Adrenal gland (tissue), 9 donors: ENCODE measurements at regions not wholly inside any gene's neighbourhood (a gene's known extent, or its start where the extent isn't known, plus 50 kb on each side); places are given as distances from the start of the nearest gene placed in this dataset.

ENCODE experiments used
- DNase-seq, 7 donors: peaks; one replicate each; pipeline ENCODE4 v3.0.0-alpha.2; 2019 to 2020
- H3K27ac ChIP-seq, 5 donors: fragments of 200-600 bp; sonication (generic) in 4 of 5; 1 replicate in 3 of 5; 2 replicates in 2 of 5; pipeline versions ENCODE4 v1.5.1 to v1.8.0; 2016 to 2020; ENCODE audit warnings: mild to moderate bottlenecking in 1 of 5
- H3K27me3 ChIP-seq: fragments of 200-600 bp; 2 replicates; pipeline ENCODE4 v1.8.0; 2021
- H3K36me3 ChIP-seq, 2 donors: fragments of 200-600 bp; replicated peaks in 1 of 2; 1 replicate in 1 of 2; 2 replicates in 1 of 2; pipeline versions ENCODE4 v1.5.1 to v1.8.0; 2018 to 2022
- H3K4me1 ChIP-seq, 2 donors: fragments of 200-600 bp; replicated peaks in 1 of 2; 1 replicate in 1 of 2; 2 replicates in 1 of 2; pipeline versions ENCODE4 v1.5.1 to v1.8.0; 2018 to 2021
- H3K4me3 ChIP-seq, 4 donors: fragments of 200-600 bp; sonication (generic) in 3 of 4; one replicate each; pipeline ENCODE4 v1.5.1; 2016 to 2018
- H3K9me3 ChIP-seq, 3 donors: fragments of 200-600 bp; sonication (generic) in 1 of 3; replicated peaks in 1 of 3; 1 replicate in 2 of 3; 2 replicates in 1 of 3; pipeline versions ENCODE4 v1.5.1 to v1.8.0; 2016 to 2021
- CTCF ChIP-seq, 6 experiments: fragments of 450-650 bp in 4 of 6; fragments of 200-600 bp in 2 of 6; sonication (generic) in 1 of 6; IDR thresholded peaks; 1 replicate in 5 of 6; 2 replicates in 1 of 6; pipeline versions ENCODE4 v1.5.1 to v1.8.0; 2016 to 2021; ENCODE audit warnings: antibody characterized with exemption in 6 of 6, mild to moderate bottlenecking in 2 of 6, moderate library complexity in 1 of 6
- POLR2A ChIP-seq, 2 donors: fragments of 450-650 bp; IDR thresholded peaks; one replicate each; pipeline ENCODE4 v1.6.1; 2017; ENCODE audit warnings: antibody characterized with exemption in 2 of 2, mild to moderate bottlenecking in 2 of 2, moderate library complexity in 1 of 2
- WGBS, 4 donors: extraction: QIAGEN DNeasy Blood & Tissue Kit in 2 of 4; methylation state at CpG; one replicate each; pipeline versions ENCODE4 v1.1.5 to v1.1.7; 2013 to 2017; 5-methylcytosine and 5-hydroxymethylcytosine counted together
- intact Hi-C, 2 donors: fragments of 100-400 bp; cut with DNase I; formaldehyde crosslinking; loops; one replicate each; pipeline versions ENCODE4 v1.14.1 to v1.15.0; 2022 to 2023
- donor health status: healthy with polysubstance abuse.
- donor health status: Bipolar disorder and iron deficiency.
- donor health status: DM: yes; HTN: yes; CAD: no.
- donor health status: DM: no; HTN: no; CAD: no.
- donor health status: DM: no; HTN: no; CAD: no.

DNA sequence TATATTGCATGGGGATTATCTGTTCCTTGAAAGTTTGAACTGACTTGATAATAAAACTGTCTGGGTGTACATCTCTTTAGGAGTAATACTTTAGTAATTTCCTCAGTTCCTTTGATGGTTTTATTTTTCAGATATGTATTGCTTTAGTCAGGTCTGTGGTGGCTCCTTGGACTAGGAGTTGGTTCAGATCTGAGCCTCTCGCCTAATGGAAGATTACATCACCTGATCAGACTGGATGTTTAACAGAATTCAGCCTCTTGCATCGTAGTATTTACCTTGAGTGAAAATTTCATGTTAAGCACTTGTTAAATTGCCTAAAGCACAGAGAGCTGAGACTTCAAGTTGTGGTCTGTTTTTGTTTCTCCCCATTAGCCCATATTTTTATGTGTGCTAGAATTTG, 267.3 kb downstream of the MAP2K4 start:
- H3K27me3 ChIP-seq: no peaks in the 10 kb centered on the region
- TF ChIP-seq POLR2A (IDR thresholded peaks at IDR 0.05) (no peak), CTCF (IDR thresholded peaks at IDR 0.05) (no peak)
- H3K27ac ChIP-seq: no peak overlapping the region
- H3K4me3 ChIP-seq: no peak overlapping the region
- no peaks in the 10 kb centered on the region for H3K4me1 ChIP-seq
- no peaks in the 10 kb centered on the region for H3K36me3 ChIP-seq
- DNase-seq: no peak
- intact Hi-C loops: no loop called here
- WGBS, 4 donors: 33 to 44% (median 40%) methylated on average over 2 of the region's 2 CpGs
- H3K9me3 ChIP-seq: no peaks in the 10 kb centered on the region

GRCh38 chr17:12290207-12290606, 269.5 kb downstream of the MAP2K4 start:
- intact Hi-C loops: no loop called here
- no peaks in the 10 kb centered on the region for H3K9me3 ChIP-seq
- no peaks in the 10 kb centered on the region for H3K27me3 ChIP-seq
- H3K4me1 ChIP-seq: no peaks in the 10 kb centered on the region
- DNase-seq: no peak
- no peak overlapping the region for H3K27ac ChIP-seq
- TF ChIP-seq CTCF (IDR thresholded peaks at IDR 0.05) (no peak), POLR2A (IDR thresholded peaks at IDR 0.05) (no peak)
- 64 to 83% (median 71%) methylated on average over 6 of the region's 6 CpGs for WGBS, 4 donors
- H3K4me3 ChIP-seq: no peak overlapping the region
- no peaks in the 10 kb centered on the region for H3K36me3 ChIP-seq

DNA sequence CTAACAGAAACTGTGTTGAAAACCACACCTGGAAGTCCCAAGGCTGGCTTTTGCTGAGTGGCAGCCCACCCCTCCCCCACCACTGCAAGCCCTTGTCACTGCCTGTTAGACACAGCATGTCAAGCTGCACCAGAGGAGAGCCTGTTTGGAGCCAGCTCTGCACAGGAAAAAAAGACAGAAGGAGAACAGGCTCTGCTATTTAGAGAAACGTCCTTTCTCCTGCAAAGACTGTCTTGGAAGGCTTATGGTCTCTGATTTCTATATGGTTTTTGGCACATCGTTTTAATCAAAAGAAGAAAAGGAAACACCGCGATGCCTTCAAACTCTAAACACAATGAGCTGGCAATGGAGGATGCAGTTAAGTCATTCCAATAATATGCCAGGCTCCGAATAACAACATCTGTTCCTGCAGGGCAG, 275.5 kb downstream of the MAP2K4 start:
- 56 to 69% (median 62%) methylated on average over 5 of the region's 5 CpGs for WGBS, 4 donors
- no peak overlapping the region for H3K4me3 ChIP-seq
- H3K9me3 ChIP-seq: no peaks in the 10 kb centered on the region
- no peak for TF ChIP-seq POLR2A (IDR thresholded peaks at IDR 0.05)
- TF ChIP-seq CTCF (IDR thresholded peaks at IDR 0.05): no peak
- no peaks in the 10 kb centered on the region for H3K4me1 ChIP-seq
- no peaks in the 10 kb centered on the region for H3K27me3 ChIP-seq
- intact Hi-C loops: no loop called here
- H3K36me3 ChIP-seq: no peaks in the 10 kb centered on the region
- no peak overlapping the region for H3K27ac ChIP-seq
- no peak for DNase-seq

DNA sequence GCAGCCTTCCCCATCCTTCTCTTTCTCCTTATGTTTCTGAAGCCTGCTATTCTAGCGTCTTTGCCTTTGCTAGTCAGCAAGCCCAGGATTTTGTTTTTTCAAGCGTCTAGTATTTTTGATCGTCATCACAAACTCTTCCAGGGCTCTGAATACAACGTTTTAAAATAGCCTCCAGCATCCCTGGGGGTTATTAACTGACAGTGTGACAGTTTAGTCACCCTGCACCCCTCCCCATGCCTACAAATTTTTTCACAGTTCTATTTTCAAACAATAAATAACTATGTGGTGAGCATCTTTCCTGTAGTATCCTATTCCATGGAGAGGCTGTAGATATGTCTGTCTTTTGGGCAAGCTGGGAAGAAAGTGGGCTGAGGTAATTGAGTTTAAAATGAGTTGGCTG, 280.9 kb downstream of the MAP2K4 start:
- H3K9me3 ChIP-seq: no peaks in the 10 kb centered on the region
- no peak overlapping the region for H3K4me3 ChIP-seq
- no peak overlapping the region for H3K27ac ChIP-seq
- intact Hi-C loops: no loop called here
- no peaks in the 10 kb centered on the region for H3K4me1 ChIP-seq
- 61 to 86% (median 75%) methylated on average over 4 of the region's 4 CpGs for WGBS, 4 donors
- no peaks in the 10 kb centered on the region for H3K27me3 ChIP-seq
- H3K36me3 ChIP-seq: no peaks in the 10 kb centered on the region
- no peak for DNase-seq
- TF ChIP-seq POLR2A (IDR thresholded peaks at IDR 0.05): no peak
- TF ChIP-seq CTCF (IDR thresholded peaks at IDR 0.05): no peak
